ENCODE measurements at regions not wholly inside any gene's neighbourhood (a gene's known extent, or its start where the extent isn't known, plus 50 kb on each side); places are given as distances from the start of the nearest gene placed in this dataset.

DNA sequence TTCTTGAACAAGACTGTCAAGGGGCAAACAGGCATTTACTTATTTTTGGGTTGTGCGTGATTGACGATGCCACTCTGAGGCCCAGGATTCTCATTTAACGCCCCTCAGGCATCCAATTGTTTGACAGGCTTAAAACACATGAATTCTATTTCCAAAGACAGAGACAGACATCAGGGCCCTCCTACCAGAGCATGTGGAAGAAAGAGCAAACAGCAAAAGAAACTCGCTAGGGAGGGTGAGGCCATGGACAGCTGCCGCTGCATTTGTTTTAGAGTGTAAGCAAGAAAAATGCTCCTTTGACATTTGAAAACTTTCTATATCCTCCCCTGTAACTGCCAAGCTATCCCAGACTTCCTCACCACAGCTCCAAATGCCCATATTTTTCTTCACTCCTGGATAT is 410.1 kb downstream of the NPIPA8 start:
- H3K27ac ChIP-seq (ENCODE audit: extremely low read length, insufficient read depth, low read length) = no peak overlapping the region
- H2AFZ ChIP-seq (ENCODE audit: low read length) = no peak overlapping the region
- H4K20me1 ChIP-seq (ENCODE audit: insufficient read depth, low read length) = no peaks in the 10 kb centered on the region
- 51% methylated on average over 5 of the region's 5 CpGs for WGBS (ENCODE audit: low lambda C conversion rate)
- POLR2A ChIA-PET = no interaction called here
- H3K9me3 ChIP-seq (ENCODE audit: low read length) = no peaks in the 10 kb centered on the region
- CTCF ChIA-PET (ENCODE audit: low intra/inter-chr PET ratio, low total read pairs) = no interaction called here
- no peak overlapping the region for H3K9ac ChIP-seq (ENCODE audit: insufficient read depth, low read depth, low read length)
- no peak for ATAC-seq
- no TSS peak for BruUV-seq (replicated peaks)
- FAIRE-seq = no peak
- DNase-seq (ENCODE audit: low spot score) = no peak
- H3K4me3 ChIP-seq (replicated peaks in 1 of 3; ENCODE audit: insufficient read depth in 1 of 3, low read depth in 2 of 3, low read length in 3 of 3) = no peak overlapping the region
- no peak for TF ChIP-seq BRD4 (CRISPR knock-in tag; IDR thresholded peaks at IDR 0.05)
- no peak for TF ChIP-seq ZNF224 (CRISPR knock-in tag; IDR thresholded peaks at IDR 0.05)
- TF ChIP-seq, protein P1, sequence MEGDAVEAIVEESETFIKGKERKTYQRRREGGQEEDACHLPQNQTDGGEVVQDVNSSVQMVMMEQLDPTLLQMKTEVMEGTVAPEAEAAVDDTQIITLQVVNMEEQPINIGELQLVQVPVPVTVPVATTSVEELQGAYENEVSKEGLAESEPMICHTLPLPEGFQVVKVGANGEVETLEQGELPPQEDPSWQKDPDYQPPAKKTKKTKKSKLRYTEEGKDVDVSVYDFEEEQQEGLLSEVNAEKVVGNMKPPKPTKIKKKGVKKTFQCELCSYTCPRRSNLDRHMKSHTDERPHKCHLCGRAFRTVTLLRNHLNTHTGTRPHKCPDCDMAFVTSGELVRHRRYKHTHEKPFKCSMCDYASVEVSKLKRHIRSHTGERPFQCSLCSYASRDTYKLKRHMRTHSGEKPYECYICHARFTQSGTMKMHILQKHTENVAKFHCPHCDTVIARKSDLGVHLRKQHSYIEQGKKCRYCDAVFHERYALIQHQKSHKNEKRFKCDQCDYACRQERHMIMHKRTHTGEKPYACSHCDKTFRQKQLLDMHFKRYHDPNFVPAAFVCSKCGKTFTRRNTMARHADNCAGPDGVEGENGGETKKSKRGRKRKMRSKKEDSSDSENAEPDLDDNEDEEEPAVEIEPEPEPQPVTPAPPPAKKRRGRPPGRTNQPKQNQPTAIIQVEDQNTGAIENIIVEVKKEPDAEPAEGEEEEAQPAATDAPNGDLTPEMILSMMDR (CRISPR knock-in tag; IDR thresholded peaks at IDR 0.05) = no peak
- TF ChIP-seq, protein P2, sequence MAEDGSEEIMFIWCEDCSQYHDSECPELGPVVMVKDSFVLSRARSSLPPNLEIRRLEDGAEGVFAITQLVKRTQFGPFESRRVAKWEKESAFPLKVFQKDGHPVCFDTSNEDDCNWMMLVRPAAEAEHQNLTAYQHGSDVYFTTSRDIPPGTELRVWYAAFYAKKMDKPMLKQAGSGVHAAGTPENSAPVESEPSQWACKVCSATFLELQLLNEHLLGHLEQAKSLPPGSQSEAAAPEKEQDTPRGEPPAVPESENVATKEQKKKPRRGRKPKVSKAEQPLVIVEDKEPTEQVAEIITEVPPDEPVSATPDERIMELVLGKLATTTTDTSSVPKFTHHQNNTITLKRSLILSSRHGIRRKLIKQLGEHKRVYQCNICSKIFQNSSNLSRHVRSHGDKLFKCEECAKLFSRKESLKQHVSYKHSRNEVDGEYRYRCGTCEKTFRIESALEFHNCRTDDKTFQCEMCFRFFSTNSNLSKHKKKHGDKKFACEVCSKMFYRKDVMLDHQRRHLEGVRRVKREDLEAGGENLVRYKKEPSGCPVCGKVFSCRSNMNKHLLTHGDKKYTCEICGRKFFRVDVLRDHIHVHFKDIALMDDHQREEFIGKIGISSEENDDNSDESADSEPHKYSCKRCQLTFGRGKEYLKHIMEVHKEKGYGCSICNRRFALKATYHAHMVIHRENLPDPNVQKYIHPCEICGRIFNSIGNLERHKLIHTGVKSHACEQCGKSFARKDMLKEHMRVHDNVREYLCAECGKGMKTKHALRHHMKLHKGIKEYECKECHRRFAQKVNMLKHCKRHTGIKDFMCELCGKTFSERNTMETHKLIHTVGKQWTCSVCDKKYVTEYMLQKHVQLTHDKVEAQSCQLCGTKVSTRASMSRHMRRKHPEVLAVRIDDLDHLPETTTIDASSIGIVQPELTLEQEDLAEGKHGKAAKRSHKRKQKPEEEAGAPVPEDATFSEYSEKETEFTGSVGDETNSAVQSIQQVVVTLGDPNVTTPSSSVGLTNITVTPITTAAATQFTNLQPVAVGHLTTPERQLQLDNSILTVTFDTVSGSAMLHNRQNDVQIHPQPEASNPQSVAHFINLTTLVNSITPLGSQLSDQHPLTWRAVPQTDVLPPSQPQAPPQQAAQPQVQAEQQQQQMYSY (CRISPR knock-in tag; IDR thresholded peaks at IDR 0.05) = no peak
- no peak for TF ChIP-seq ZNF766 (CRISPR knock-in tag; IDR thresholded peaks at IDR 0.05; ENCODE audit: borderline replicate concordance)
- intact Hi-C loops (cut with micrococcal nuclease; ENCODE audit: unreplicated experiment) = no loop called here
- no peak overlapping the region for H3K4me2 ChIP-seq (ENCODE audit: low read depth, low read length)
- H3K79me2 ChIP-seq (ENCODE audit: insufficient read depth, low read length) = no peaks in the 10 kb centered on the region
- H3K36me3 ChIP-seq (replicated peaks in 1 of 2; ENCODE audit: control insufficient read depth in 1 of 2, insufficient read depth in 2 of 2, low read length in 2 of 2) = no peaks in the 10 kb centered on the region
- H3K27me3 ChIP-seq (ENCODE audit: control insufficient read depth in 1 of 2, insufficient read depth in 2 of 2, low read length in 2 of 2) = no peaks in the 10 kb centered on the region
- in situ Hi-C loops (cut with HindIII; ENCODE audit: extremely low pct_ligation_motif_present, low pct_unique_long_range_greater_than_20kb) = no loop called here
- no peaks in the 10 kb centered on the region for H3K4me1 ChIP-seq (ENCODE audit: insufficient read depth, low read length)

Data from HepG2 (cell line).